ENCODE measurements at regions not wholly inside any gene's neighbourhood (a gene's known extent, or its start where the extent isn't known, plus 50 kb on each side); places are given as distances from the start of the nearest gene placed in this dataset.

DNA sequence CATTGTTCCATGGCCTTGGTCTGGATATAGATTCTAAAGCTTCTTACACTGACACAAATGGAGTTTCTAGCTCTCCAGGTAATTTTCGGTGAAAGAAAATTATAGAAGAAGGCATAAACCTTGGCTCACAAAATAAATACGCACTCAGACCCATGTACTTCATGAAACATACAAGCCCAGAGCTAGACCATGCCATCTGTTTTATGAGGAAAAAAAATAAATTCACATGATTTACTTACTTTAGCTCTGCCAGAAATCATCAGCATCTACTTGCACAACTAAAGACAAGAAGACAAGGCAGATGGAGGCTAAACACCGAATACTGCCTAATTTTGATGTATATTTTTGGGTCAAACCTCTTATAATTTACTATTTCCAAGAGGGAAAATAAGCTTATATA lies 197.4 kb upstream of the KLF14 start:
- no peak for DNase-seq

DNA sequence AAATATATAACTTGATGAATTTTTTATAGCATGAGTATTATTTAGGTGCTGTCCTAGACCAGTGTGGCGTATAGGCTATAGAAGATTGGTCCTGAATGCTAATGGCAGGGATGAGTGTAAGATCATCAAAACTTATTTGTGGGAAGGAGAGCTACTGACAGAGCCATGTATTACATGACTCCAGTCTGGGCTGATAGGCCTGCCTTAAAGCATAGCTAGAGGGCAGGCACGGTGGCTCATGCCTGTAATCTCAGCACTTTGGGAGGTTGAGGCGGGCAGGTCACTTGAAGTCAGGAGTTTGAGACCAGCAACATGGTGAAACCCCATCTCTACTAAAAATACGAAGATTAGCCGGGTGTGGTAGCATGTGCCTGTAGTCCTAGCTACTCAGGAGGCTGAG lies 198.1 kb upstream of the KLF14 start:
- no peak for DNase-seq

DNA sequence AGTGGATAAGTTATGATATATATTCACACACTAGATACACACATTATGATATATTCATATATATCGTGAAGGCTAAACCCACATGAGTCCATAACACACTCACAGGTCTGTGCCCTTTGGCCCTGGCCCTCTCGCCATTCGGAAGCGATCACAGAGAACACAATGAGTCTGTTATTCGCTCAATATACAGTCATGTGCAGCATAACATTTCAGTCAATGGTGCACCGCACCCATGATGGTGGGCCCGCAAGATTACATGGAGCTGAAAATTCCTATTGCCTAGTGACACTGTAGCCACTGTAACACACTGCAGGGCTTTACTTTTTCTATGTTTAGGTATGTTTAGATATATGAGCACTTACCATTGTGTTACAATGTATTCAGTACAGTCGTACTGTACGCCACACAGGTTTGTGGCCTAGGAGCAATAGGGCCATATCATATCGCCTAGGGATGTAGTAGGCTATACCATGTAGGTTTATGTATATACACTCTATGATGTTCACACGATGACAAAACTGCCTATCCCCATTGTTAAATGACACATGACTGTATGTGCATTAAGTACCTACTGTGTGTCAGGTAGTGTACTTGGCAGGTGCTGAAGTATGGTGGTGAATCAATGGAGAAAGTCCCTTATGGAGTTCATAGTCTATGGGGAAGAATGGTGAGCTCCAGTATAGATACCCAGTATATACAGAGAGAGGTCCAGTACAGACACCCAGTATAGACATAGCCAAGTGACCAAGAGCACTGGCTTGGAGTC lies 198.8 kb upstream of the KLF14 start:
- no peak for DNase-seq

DNA sequence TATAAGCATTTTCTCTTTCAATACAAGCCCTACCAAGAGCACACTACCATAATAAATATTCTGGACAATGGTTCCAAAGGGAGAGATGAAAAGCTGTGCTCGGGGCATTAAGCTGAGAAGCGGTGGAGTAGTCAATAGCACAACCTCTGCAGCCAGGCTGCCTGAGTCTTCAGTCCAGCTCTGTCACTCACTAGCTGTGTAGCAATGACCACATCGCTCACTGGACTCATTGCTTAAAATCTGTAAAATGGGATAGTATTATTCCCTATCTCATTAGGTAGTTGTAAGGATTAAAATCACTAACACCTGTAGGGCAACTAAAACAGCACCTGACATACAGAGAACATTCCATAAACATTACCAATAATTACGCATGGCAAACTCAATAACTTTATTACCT lies 199.9 kb upstream of the KLF14 start:
- DNase-seq: no peak

DNA sequence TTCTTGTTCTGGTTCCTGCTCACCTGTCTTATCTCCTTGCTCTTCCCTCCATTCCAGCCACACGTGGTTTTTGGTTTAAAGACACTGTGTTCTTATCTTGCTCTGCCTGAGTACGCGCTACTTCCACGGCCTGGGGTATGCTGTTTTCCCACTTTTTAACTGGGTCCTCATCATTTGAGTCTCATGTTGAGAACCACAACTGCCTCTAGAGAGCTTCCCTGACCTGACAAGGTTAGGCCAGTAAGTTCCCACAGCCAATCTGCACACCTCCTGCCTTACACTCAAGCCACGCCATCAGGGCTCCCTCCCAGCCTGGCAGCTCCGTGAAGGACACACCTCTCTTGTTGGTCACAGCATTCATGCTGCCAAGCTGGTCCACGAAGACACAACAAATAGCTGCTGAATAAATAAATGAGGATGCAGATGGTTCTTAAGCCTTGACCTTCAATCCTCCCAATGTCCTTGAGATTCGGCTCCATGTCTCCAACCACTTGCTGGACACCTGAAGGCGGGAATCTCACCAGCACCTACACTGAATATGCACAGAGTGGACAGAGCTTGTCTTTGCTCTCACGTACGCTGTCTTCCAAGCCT lies 201.7 kb upstream of the KLF14 start:
- DNase-seq: no peak

DNA sequence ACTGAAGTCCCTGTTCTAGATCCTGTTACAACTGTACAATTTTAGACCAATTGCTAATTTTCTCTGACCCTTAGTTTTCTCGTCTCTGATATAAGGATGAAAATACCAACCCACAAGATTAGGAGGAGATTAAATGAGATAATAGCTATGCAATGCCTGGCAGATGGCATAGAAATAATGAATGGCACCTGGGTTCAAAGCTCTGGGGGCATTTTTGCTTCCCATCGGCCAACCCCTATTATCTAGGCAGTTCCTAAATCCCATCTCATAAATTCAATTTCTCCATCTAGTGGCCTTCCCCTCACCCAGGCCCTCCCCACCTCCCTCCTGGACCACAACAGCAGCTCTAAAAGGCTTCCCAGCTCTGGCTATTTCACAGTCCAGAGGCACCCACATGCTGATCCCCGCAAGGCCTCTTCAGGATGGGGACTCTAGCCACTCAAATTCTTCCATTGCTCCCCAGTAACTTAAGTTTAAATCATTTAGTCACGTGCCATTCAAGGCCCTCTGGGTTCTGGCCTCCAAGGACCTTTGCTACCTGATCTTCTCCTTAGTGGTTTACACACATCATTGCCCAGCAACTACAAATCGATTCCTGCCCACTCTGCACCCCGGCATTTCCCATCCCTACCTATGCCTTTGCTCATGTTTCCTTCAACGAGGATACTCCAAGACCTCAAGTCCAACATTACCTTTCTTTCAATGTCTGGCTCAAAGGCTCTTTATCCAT lies 202.4 kb upstream of the KLF14 start:
- no peak for DNase-seq

DNA sequence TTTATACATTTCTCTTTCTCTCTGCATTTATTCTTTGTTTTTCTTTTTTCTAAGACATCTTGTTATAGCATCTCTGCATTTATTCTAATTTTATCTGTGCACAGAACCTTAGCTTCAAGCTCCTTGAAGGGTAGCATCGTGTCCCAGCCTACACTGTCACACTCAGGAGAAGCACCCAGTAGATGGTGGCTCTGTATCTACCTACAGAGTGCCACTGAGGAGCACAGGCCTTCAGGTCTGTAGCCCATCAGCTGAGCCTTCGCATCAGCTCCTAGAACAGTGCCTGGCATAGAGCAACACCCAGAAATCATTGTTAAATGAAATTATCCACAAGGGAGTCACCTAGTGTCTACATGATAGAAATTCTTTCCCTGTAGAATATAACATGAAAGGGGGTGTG lies 203.0 kb upstream of the KLF14 start:
- no peak for DNase-seq

DNA sequence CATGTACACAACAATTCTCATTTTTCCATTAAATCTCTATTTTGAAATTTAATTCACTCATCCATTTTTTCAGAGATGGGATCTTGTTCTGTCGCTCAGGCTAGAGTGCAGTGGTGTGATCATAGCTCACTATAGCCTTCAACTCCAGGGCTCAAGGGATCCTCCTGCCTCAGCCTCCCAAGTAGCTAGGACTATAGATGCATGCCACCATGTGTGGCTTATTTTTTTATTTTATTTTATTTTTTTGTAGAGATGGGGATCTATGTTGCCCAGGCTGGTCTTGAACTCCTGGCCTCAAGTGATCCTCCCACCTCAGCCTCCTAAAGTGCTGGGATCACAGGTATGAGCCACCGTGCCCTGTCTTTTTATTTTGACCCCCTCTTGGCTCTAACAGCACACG lies 203.8 kb upstream of the KLF14 start:
- no peak for DNase-seq

DNA sequence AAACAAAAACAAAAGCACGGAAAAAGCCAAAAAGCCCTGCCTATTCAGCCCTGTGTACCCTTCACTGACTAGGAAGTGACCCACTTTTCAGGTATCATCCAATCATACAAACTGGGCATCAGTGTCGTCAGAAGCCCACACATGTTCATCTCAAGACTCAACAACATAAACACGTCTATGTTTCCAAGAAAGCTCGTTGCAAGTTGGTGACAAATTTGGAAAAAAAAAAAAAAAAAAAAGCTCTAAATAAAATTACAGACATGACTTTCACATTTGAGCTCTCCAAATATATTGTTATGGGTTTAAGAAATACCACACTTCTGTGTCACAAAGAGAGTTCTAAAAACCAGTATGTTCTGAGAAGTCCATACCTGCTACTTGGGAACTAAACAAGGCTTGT lies 204.7 kb upstream of the KLF14 start:
- no peak for DNase-seq

DNA sequence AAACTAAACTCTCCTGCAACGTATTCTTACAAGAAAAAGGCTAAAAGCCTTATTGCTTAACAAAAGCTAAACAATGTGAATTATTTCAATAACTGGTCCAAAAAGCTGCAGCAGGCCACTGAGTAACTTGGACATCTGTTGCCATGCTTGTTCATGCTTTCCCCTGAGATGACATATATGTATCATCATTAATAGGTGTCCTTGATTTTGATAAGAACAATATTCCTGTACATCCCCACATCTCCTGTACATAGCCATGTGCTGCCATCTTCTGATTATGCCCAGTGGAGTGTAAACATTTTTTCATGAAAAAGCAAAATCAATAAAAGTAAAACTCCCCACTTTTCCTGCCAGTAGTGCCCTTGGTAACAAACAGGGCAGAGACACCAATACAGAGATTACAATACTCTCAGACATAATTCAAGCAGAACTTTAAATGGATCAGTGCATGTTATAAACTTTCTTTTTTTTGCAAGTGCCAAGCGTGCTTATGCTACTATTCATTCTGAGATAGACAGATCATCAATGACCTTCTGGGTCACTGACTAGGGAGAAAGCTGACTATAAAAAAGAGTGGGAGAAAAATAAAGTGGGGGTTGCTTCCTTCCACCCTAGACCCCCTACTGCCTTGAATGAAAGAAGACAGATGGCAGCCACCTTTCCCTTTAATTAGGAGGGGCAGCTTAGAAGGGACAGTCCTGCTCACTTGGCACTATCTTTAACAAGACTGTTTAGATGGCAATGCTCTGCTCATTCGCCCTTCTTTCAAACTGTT lies 205.5 kb upstream of the KLF14 start:
- no peak for DNase-seq

DNA sequence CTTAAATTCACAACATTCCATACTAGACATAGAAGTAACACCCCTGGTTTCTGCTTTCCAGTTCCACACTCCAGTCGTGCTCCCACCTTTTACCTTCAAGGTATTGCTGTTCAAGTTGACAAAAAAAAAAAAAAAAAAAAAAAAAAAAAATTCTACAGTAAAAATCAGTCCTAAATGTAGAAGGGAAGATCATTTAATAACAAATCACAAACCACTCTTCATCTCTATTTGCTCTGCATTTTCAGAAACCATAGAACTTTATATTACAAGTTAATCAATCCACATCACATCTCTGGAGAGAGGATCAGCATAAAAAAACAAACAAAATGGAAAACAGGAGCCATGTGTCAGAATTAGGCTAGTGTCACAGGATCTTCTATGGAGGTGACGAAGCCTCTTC lies 206.3 kb upstream of the KLF14 start:
- no peak for DNase-seq

DNA sequence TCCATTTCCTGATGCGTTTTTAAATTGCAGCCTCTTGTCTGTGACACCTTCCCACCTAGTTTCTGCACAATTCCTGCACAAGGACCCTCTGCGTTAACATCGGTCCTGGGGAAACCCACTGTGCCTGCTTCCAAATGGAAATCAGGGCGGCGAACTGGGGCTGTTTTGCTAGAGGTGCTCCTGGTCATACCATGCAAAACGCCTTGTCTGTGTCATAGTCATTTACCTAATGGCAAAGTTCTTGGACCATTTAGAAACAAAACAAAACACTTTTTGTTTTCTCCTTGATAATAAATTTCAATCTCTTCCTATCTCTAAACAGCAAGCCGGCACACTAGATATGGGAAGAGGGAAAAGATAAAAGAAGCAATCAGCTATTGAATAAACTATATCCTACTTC lies 206.9 kb upstream of the KLF14 start:
- no peak for DNase-seq

DNA sequence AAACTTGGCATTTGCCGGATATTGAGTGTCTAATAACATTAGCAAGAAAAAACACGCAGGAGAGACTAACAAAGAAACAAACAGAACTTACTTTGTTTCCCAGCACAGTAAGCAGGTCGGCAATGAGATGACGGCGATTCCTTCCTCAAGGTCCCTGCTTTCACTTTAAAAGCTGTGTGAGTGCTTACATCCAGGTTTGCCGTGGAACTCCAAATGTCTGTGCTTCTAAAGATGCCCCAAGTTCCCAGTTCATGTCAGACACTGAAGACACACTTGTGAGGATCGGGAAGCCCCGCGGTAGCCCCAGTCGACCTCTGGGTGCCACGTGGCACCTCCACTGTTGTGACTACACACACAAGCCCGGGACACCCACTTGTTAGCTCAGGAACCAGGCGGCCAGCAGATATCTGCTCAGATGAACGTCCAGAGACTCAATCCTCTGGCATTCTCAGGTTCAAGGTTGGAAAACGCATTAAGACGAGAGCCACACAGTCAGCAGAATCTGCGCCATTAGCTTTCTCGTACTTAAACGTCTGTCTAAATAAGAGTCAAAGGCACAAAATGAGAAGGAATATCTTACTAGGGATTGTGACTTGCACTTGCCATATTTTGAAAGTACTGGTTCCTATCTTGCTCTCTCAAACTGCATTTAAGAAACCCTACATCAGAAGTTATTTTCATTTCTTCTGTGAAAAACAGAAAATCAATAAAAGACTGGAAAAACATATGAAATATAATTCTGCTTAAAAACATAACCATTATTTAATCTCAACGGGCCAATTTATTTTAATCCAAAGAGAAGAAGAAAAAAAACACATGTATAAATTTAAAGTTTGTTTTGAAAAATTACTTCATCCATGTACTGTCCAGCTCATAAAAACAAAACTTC lies 207.6 kb upstream of the KLF14 start:
- DNase-seq: no peak

DNA sequence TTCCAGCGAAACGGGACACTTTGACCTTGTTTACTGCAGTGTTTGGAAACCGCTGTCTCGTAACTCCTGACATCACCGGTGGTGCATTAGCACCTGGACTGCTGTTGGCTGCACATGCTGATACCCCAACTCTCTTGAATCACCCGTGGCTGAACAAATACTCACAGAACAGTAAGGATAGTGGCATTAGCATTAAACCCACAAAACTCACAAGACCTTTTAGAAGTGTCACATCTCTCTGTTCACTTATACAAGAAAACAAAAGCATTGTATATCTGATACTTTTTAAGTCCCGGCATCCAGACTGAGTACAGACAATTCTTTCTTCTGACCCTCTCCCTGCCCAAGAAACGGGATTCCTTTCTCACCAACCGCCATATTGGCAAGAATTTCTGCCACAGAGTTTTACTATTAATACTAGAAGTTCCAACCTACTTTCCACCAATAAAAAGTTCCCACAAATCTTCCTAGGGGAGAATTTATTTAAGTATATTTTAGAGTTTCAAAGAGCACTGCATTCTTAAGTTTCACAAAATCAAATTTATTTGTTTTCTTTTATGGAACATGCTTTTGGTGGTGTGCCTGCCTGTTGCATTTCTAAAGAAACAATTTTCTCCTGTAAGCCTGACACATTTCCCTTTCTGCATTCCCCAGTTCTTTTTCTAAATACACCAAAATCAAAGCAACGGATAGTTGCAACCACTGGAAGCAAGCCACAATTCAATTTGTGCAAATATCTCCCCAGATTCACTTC lies 208.4 kb upstream of the KLF14 start:
- no peak for DNase-seq

DNA sequence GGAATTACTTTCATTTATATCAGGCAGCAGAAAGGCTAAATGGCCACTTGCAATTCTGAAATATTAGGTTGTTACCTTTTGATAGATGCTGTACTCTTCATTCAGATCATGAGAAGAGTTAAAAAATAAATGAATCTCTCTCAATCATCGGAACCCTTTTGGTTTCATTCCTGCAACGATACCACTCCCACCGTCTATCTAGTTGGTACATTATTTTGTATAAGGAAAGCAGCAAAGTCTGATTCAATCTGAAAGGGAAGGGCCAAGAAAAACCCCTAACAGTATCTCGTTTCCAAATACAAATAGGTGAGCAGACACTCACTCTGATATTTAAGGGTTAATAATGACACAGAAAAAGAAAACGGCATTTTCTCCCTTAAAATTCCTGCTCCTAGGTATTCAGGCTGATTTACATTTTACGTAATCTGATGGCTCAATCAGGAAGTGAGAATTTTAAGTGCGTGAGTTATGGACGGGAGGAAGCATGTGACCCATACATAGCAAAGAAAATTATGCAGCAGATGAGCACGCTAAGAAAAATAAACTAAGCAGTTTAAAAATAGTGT lies 209.4 kb upstream of the KLF14 start:
- no peak for DNase-seq

DNA sequence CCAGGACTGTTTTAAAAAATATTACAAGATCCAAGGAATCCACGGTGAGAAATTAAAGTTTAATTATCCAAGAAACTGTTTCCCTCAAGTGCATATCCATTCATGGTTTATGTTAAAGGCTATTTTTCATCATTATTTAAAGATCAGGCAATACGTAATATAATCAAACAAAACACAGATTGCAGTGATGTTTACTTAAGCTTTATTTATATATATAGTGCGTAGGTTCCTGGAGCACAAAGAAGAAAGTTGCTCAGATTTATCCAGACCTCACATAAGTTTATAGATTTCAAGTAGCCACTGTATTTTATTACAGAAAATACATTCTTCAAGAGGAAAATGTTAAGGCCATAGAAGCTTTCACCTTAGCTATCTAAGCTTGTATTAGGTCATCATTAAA lies 210.0 kb upstream of the KLF14 start:
- no peak for DNase-seq

DNA sequence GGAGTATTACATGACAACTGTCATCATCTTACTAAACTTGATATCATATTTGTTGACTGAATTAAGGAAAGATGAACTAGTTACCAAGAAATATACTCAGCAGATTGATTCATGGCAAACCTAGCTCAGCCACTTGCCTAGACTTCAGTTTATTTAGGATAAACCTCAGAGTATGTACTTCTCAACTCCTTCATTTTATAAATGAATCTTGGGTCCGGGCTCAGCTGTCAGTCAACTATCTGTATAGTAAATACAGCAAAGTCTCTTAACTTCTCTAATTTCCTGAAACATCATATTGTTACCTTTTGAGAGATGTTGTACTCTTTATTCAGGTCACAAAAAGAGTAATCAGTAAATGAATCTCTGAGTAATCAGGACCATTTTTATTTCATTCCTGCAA lies 211.0 kb upstream of the KLF14 start:
- no peak for DNase-seq

DNA sequence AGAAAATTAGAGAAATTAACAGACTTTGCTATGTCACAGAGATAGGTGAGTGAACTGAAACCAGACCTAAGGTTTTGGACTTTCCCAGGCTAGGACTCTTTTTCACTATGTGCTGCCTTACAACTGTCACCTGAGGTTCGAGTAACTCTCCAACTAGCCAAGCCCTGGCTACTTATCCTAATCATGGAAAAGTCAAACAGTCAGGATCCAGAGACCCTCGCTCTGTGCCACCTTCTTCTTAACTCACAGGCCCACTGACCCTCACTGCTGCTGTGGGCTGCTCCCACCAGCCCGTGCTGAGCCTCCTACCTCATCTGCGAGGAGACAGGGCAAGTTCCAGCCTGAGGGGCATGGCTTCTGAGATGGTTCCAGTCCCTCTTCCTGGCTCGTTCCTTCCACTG lies 211.4 kb upstream of the KLF14 start:
- DNase-seq: no peak

DNA sequence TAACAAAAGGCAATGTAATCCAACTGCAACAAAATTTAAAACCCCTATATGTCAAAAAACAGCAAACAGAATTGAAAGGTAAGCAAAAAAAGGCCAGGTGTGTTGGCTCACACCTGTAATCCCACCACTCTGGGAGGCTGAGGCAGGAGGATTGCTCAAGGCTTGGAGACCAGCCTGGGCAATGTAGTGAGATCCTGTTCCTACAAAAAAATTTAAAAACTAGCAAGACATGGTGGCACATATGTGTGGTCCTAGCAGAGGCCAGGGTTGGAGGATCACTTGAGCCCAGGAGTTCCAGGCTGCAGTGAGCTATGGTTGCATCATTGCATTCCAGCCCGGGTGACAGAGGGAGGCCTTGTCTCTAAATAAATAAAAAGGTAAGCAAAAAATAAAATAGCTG lies 212.1 kb upstream of the KLF14 start:
- no peak for DNase-seq

DNA sequence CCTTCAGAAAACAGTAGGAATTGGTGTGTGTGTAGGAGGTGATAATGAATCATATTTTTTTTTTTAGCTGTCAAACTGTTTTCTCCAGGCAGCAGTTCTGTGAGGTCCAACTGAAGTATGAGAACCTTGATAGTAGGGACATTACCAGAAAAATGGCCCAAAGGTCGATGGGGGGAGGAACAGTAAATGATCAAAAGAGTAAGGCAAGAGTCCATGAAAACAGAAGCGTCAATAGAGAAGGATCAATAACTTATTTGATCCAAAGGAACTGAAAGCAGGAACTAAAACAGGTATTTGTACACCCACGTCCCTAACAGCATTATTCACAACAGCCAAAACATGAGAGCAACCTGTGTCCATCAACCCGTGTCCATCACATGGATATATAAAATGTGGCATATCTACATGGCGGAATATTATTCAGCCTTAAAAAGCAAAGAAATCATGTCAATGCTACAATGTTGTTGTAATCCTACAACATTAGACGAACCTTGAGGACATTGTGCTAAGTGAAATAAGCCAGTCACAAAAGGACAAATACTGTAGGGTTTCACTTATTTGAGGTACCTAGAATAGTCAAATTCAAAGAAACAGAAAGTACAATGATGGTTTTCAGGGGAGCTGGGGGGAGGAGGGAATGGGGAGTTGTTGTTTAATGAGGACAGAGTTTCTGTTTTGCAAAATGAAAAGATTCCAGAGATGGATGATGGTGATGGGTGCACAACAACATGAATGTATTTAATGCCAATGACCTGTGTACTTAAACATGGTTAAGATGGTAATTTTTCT lies 214.0 kb upstream of the KLF14 start:
- DNase-seq: no peak

DNA sequence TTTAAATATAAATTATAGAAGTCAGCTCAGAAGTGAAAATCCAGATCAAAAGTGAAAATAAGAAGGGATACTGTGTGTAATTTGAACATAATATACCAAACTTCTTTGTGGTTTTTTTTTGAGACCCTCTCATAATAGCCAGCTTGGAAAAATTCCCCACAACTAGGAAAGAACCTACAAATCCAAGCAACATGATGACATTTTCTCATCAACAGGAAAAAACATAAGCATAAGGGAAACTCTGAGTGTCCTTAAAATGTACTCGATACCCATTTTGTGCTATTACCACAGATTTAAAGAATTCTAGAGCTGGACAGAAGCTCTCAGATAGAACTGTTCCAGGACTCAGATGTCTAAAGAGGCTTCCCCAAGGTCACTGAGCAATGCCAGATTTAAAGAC lies 214.8 kb upstream of the KLF14 start:
- DNase-seq: no peak
